HG03558 (cell line): ENCODE measurements at regions not wholly inside any gene's neighbourhood (a gene's known extent, or its start where the extent isn't known, plus 50 kb on each side); places are given as distances from the start of the nearest gene placed in this dataset.

Source experiments
- ATAC-seq: cut with Tn5 transposase; IDR thresholded peaks from one replicate; pipeline ENCODE4 v1.9.1; 2021; ENCODE audit warnings: moderate number of reproducible peaks; ENCODE audit not compliant: unreplicated experiment; ENCODE audit errors: extremely low read depth

DNA sequence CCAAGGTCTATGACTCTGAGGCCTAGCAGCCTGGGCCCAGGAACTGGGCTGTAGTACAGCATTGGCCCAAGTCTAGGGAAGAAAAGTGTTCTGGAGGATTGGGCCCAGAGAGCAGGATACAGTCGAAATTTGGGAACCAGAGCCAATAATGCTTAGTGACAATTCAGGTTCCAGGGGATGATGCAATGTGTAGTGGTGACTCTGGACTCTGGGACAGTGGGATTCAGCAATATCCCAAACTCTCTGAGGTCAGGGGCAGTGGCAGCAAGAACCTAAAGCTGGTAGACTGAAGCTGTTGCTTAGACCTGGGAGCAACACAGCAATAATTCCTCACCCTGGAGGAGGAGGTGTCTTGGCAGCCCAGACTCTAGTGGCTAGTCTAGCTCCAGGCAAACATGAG, 545.5 kb upstream of the ARGLU1 start:
- ATAC-seq, result no peak

DNA sequence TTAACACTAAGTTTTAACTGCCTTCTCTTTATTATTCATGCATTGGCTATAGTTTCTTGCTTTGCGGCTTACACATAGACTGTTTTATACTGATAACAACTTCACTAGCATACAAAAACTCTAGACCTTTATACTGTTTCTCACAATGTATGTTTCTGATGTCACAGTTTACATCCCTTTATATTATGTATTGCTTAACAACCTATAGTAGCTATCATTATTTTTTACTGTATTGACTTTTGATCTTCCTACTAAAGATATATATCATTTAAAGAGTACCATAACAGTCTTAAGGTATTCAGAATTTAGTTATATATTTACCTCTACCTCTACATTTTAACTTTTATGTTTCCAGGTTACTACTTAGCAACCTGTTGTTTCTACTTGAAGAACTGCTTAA, 543.3 kb upstream of the ARGLU1 start:
- no peak for ATAC-seq

DNA sequence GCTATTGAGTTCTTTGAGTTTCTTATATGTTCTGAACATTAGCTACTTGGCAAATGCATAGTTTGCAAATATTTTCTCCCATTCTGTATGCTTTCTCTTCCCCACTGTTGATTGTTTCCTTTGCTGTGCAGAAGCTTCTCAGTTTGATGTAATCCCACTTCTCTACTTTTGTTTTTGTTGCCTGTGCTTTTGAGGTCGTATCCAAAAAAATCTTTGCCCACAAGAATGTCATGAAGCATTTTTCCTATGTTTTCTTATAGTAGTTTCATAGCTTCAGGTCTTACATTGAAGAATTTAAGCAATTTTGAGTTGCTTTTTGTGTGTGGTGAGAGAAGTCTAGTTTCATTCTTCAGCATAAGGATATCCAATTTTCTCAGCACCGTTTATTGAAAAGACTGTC, 536.7 kb upstream of the ARGLU1 start:
- no peak for ATAC-seq

DNA sequence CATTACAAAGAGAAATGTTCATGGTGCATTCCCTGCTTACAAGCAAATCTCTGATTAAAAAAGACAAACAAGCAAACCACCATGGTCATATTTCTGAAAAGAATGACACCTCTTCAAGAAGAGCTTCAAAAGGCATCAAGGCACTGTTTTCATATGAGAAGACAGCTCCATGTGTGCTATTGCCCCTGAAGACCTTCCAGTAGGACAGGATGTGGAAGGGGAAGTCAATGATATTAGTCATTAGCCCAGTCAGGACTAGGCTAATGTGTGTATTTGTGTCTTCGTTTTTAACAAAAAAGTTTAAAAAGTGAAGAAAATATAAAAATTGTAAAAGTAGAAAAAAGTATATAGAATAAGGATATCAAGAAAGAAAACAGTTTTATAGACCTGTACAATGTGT, 534.7 kb upstream of the ARGLU1 start:
- ATAC-seq, result no peak

GRCh38 chr13:107099661-107100060, 531.7 kb upstream of the ARGLU1 start:
- ATAC-seq, result no peak

GRCh38 chr13:107097916-107098315, 530.0 kb upstream of the ARGLU1 start:
- ATAC-seq, result no peak

DNA sequence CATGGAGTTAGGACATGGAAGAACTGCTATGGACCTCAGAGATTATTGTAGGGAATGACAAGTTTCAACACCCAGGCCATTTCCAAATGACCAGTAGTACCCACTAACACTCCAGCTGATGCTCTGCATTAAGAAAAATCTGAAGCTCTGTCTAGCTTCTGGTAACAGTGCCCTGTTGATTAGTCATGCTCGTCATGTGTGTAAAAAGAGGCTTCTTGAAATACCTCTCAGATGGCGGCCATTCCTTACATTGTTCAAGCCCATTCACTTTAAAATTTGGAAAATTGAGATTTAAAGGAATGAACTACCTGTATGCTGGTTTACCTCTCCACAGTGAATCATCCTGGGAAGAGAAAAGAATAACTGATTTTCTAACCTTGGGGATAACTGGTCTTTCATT, 527.9 kb upstream of the ARGLU1 start:
- ATAC-seq, result no peak

GRCh38 chr13:107091861-107092260, 523.9 kb upstream of the ARGLU1 start:
- no peak for ATAC-seq

DNA sequence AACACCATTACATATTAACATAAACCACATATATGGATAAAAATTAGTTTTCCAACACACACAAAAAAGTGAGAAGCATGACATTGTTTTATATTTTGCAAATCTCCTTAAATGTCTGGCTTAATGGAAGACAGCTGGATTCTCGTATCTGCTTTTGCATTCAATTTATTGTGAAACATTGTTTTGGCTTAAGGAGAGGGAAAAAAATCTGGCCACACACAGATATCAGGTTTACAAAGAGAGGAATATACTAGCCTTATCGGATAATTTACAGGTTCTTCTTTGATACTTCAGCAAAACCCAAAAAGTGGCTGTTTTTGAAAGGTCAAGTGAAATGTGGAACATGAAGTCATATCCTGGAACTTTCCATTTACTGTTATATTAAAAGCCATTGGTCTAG, 523.5 kb upstream of the ARGLU1 start:
- no peak for ATAC-seq

GRCh38 chr13:107088061-107088460, 520.1 kb upstream of the ARGLU1 start:
- ATAC-seq, result no peak

GRCh38 chr13:107079423-107080049, 511.6 kb upstream of the ARGLU1 start:
- ATAC-seq, result no peak

DNA sequence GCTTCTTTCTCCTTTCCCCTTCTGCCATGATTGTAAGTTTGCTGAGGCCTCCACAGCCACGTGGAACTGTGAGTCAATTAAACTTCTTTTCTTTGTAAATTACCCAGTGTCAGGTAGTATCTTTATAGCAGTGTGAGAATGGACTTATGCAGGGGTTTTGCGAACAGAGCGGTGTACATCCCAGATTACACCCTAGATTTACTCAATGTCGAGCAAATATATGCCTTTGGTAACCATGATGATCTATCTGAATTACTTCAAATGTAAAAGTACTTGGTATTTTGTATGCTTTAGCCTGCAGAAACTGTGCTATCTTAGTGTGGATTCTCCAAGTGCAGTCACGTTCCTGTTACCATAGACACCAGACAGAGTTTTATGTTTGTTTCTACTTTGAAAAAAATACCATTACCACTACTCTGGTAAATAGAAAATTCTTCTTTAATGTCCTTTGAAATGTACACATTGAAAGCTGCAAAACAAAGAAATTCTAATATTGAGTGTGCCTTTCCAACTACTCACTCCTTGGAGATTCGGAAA, 510.4 kb upstream of the ARGLU1 start:
- no peak for ATAC-seq

GRCh38 chr13:107076801-107077200, 508.9 kb upstream of the ARGLU1 start:
- no peak for ATAC-seq

DNA sequence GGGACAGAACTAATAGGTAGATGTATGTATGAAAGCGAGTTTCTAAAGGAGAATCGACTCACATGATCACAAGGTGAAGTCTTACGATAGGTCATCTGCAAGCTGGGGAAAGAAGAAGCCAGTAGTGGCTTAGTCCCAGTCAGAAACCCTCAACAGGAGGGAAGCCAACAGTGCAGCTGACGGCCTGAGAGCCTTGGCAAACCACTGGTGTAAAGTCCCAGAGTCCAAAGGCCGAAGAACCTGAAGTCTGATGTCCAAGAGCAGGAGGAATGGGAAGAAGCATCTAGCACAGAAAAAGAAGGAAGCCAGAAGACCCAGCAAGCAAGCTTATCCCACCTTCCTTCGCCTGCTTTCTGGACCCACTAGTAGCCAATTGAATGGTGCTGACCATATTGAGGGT, 507.6 kb upstream of the ARGLU1 start:
- ATAC-seq, result no peak

- no peak for ATAC-seq
Observed at GRCh38 chr13:107070792-107071191, 502.9 kb upstream of the ARGLU1 start.

- no peak for ATAC-seq
Observed at GRCh38 chr13:107069108-107069776, 501.3 kb upstream of the ARGLU1 start.

DNA sequence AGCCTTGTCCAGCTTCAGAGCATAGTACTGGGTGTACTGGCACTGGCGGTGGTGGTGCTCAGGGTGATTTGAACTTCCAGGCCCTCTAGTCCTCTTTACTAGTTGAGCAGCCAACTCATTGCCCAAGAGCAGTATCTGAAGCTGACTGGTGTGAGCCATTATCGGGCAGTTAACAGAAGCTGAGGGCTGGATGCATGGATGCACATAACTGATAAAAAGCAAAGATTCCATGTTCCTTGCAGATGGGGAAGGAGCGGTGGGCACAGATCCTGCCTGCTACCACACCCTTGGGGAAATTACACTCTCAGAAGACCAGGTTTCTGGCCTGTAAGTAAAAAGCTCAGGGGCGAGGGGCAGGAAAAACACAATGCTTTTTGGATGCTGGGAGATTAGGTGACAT, 499.4 kb upstream of the ARGLU1 start:
- no peak for ATAC-seq

- no peak for ATAC-seq
Observed at GRCh38 chr13:107066355-107066754, 498.4 kb upstream of the ARGLU1 start.

GRCh38 chr13:107065036-107065435, 497.1 kb upstream of the ARGLU1 start:
- ATAC-seq, result no peak

GRCh38 chr13:107057028-107057631, 489.2 kb upstream of the ARGLU1 start:
- ATAC-seq, result no peak
